B cell (primary cell): ENCODE measurements at regions not wholly inside any gene's neighbourhood (a gene's known extent, or its start where the extent isn't known, plus 50 kb on each side); places are given as distances from the start of the nearest gene placed in this dataset.

Experiments used
- CTCF ChIP-seq: fragments of 200-600 bp; IDR thresholded peaks from one replicate; pipeline ENCODE4 v1.8.0; 2022; ENCODE audit warnings: antibody characterized with exemption, mild to moderate bottlenecking
- EZH2 ChIP-seq: IDR thresholded peaks from 2 replicates; pipeline ENCODE4 v1.6.1; 2012; ENCODE audit warnings: borderline replicate concordance, low read depth, mild to moderate bottlenecking, moderate library complexity, low read length; ENCODE audit not compliant: insufficient read depth, poor library complexity, severe bottlenecking

GRCh38 chr16:50967827-50968612 lies 183.1 kb downstream of the SALL1 start:
- TF ChIP-seq CTCF = no peak
- TF ChIP-seq EZH2 = no peak
